PC-9 (cell line): ENCODE measurements at regions not wholly inside any gene's neighbourhood (a gene's known extent, or its start where the extent isn't known, plus 50 kb on each side); places are given as distances from the start of the nearest gene placed in this dataset.

Experiments
- BruUV-seq: library from RNA; stranded (reverse); fragments of 400-500 nt; replicated peaks from 2 replicates; lab custom pipeline; 2021; lab: Mats Ljungman, UMichigan
- CTCF ChIA-PET: fragments of 300-600 bp; sonication (Branson Sonifier 250); formaldehyde crosslinking; loops from one replicate; lab custom pipeline; 2022; ENCODE audit warnings: antibody characterized with exemption; lab: Charles Lee
- POLR2A ChIA-PET: fragments of 300-600 bp; sonication (Branson Sonifier 250); formaldehyde crosslinking; loops from one replicate; lab custom pipeline; 2022; ENCODE audit warnings: antibody characterized with exemption; ENCODE audit not compliant: unreplicated experiment; lab: Charles Lee
- DNase-seq, 2 experiments: peaks; one replicate each; pipeline versions ENCODE4 v3.0.0 to v3.0.0-alpha.2; 2015 to 2022; ENCODE audit warnings: mixed read lengths in 1 of 2
- H2AFZ ChIP-seq: fragments of 200-600 bp; sonication (generic); 2 replicates; pipeline ENCODE4 v1.8.1; 2017; ENCODE audit warnings: antibody characterized with exemption
- H3F3A ChIP-seq: fragments of 200-600 bp; sonication (generic); 2 replicates; pipeline ENCODE4 v1.8.1; 2017; ENCODE audit warnings: antibody characterized with exemption, mild to moderate bottlenecking, low read depth; ENCODE audit not compliant: insufficient read depth
- H3K27ac ChIP-seq: fragments of 200-600 bp; sonication (generic); 2 replicates; pipeline ENCODE4 v1.6.1; 2016; ENCODE audit warnings: mixed run types
- H3K27me3 ChIP-seq: fragments of 200-600 bp; sonication (generic); 2 replicates; pipeline ENCODE4 v1.6.1; 2016; ENCODE audit warnings: low read depth, mixed run types; ENCODE audit not compliant: insufficient read depth
- H3K36me3 ChIP-seq: fragments of 200-600 bp; sonication (generic); 2 replicates; pipeline ENCODE4 v1.6.1; 2016; ENCODE audit warnings: low read depth, mixed run types
- H3K4me1 ChIP-seq: fragments of 200-600 bp; sonication (generic); replicated peaks from 2 replicates; pipeline ENCODE4 v1.6.1; 2016; ENCODE audit warnings: mixed run types; ENCODE audit not compliant: insufficient read depth
- H3K4me2 ChIP-seq: fragments of 200-600 bp; sonication (generic); 2 replicates; pipeline ENCODE4 v1.6.1; 2017; ENCODE audit warnings: mixed run types
- H3K4me3 ChIP-seq: fragments of 200-600 bp; sonication (generic); 2 replicates; pipeline ENCODE4 v1.6.1; 2016; ENCODE audit warnings: mixed run types
- H3K79me2 ChIP-seq: fragments of 200-600 bp; sonication (generic); 2 replicates; pipeline ENCODE4 v1.6.1; 2017; ENCODE audit warnings: low read depth, mixed run types
- H3K9me2 ChIP-seq: fragments of 200-600 bp; sonication (generic); 2 replicates; pipeline ENCODE4 v1.8.1; 2017; ENCODE audit warnings: mild to moderate bottlenecking; ENCODE audit not compliant: insufficient read depth
- H3K9me3 ChIP-seq: fragments of 200-600 bp; sonication (generic); 2 replicates; pipeline ENCODE4 v1.8.1; 2016; ENCODE audit warnings: low read depth; ENCODE audit not compliant: insufficient read depth
- H4K20me1 ChIP-seq: fragments of 200-600 bp; sonication (generic); 2 replicates; pipeline ENCODE4 v1.8.1; 2017; ENCODE audit not compliant: insufficient read depth
- CTCF ChIP-seq: fragments of 200-600 bp; sonication (generic); conservative IDR thresholded peaks from 2 replicates; pipeline ENCODE4 v1.6.1; 2017; ENCODE audit warnings: mixed run types, antibody characterized with exemption, mild to moderate bottlenecking, moderate library complexity
- EZH2 ChIP-seq: fragments of 200-600 bp; sonication (generic); IDR thresholded peaks from 2 replicates; pipeline ENCODE4 v1.8.0; 2017; ENCODE audit warnings: antibody characterized with exemption, low read depth
- intact Hi-C: fragments of 100-400 bp; cut with micrococcal nuclease; formaldehyde crosslinking; loops from one replicate; pipeline ENCODE4 v1.10.0; 2022; ENCODE audit not compliant: unreplicated experiment

DNA sequence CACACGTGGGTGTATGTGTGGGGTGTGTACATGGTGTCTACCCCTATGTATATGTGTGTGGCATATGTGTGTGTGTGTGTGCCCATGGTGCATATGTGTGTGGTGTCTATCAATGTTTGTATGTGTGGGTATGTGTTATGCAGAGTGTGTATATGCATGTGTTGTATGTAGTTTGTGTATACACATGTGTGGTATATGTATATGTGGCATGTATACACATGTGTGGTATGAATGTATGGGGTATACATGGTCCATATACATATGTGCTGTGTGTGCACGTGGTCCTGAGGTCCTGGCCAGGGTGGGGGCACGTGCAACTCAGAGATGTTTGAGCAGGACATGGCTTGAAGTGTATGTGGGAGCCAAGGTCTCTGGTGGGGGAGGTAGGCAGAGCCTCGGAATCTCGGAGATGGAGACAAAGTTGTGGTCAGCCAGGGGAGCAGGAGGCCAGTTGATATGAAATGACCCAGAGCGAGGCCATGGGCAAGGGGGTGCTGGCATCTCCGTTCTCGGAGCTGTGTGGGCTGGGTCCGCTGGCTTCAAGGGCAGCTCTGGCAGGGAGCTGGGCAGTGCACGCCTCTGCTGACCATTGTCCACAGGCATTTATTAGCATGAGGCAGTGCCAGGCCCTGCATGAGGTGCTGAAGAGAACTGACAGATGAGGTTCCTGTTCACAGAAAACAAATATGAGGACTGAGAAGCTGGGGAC is 276.2 kb upstream of the CHD6 start:
- Histone ChIP-seq H3K9me2 (no peaks in the 10 kb centered on the region; the same call in 1 of the 2 replicates), H4K20me1 (no peaks in the 10 kb centered on the region), H3K4me2 (no peak overlapping the region), H3K4me1 (no peaks in the 10 kb centered on the region), H3K36me3 (no peaks in the 10 kb centered on the region), H3K79me2 (no peaks in the 10 kb centered on the region), H3K27ac (no peak overlapping the region), H3F3A (no peaks in the 10 kb centered on the region), H3K4me3 (no peak overlapping the region), H2AFZ (no peak overlapping the region), H3K9me3 (no peaks in the 10 kb centered on the region), H3K27me3 (peaks cover 39% of the 10 kb centered on the region; the same call in 1 of the 2 replicates)
- ChIA-PET POLR2A (no interaction called here), CTCF (no interaction called here)
- TF ChIP-seq CTCF (no peak), EZH2 (no peak)
- DNase-seq, result no peak
- intact Hi-C loops, result no loop called here
- no TSS peak for BruUV-seq

DNA sequence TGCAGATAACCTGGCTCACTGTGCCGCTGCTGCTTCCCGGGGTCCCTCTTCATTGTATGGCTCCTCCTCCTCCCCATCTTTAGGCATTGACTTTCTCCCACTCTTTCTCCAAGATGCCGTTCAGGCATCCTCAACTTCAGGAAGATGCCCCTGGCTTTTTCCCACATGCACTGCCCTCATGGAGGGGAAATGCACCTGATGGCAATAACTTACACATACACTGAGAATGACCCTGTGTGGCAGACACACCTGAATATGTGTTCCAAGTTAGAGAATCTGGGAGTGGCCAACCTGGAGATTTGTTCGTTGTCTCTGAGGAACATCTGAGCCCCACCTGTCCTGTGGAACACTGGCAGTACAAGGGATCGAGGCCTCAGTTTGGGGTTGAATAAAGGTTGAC is 273.9 kb upstream of the CHD6 start:
- H3K27ac ChIP-seq, result no peak overlapping the region
- H2AFZ ChIP-seq, result no peak overlapping the region
- H3K4me2 ChIP-seq, result no peak overlapping the region
- H3K36me3 ChIP-seq, result no peaks in the 10 kb centered on the region
- DNase-seq, result no peak
- no peaks in the 10 kb centered on the region for H3K9me3 ChIP-seq
- intact Hi-C loops, result no loop called here
- no peaks in the 10 kb centered on the region for H3F3A ChIP-seq
- H3K9me2 ChIP-seq, result no peaks in the 10 kb centered on the region
- no peaks in the 10 kb centered on the region for H4K20me1 ChIP-seq
- H3K79me2 ChIP-seq, result no peaks in the 10 kb centered on the region
- no peak overlapping the region for H3K4me3 ChIP-seq
- no peak for TF ChIP-seq CTCF
- TF ChIP-seq EZH2, result no peak
- peaks cover 51% of the 10 kb centered on the region for H3K27me3 ChIP-seq
- ChIA-PET POLR2A (no interaction called here), CTCF (no interaction called here)
- no peaks in the 10 kb centered on the region for H3K4me1 ChIP-seq
- no TSS peak for BruUV-seq

- no peaks in the 10 kb centered on the region for H3K36me3 ChIP-seq
- H3K4me2 ChIP-seq, result no peak overlapping the region
- BruUV-seq, result no TSS peak
- H3K9me2 ChIP-seq, result no peaks in the 10 kb centered on the region
- H3K9me3 ChIP-seq, result no peaks in the 10 kb centered on the region
- H3K4me3 ChIP-seq, result no peak overlapping the region
- H3K4me1 ChIP-seq, result no peaks in the 10 kb centered on the region
- POLR2A ChIA-PET, result no interaction called here
- H2AFZ ChIP-seq, result no peak overlapping the region
- DNase-seq, result no peak
- intact Hi-C loops, result loop anchor here (2.0 kb wide), 1 partner anchor 55 kb away; no protein-coding TSS in a partner anchor
- CTCF ChIA-PET, result no interaction called here
- no peaks in the 10 kb centered on the region for H3K79me2 ChIP-seq
- no peaks in the 10 kb centered on the region for H3F3A ChIP-seq
- H3K27me3 ChIP-seq, result peaks cover 51% of the 10 kb centered on the region
- H3K27ac ChIP-seq, result no peak overlapping the region
- TF ChIP-seq CTCF (no peak), EZH2 (no peak)
- no peaks in the 10 kb centered on the region for H4K20me1 ChIP-seq
Measured at GRCh38 chr20:41889844-41890224, 271.7 kb upstream of the CHD6 start.
